PC-3 (cell line): ENCODE measurements at regions not wholly inside any gene's neighbourhood (a gene's known extent, or its start where the extent isn't known, plus 50 kb on each side); places are given as distances from the start of the nearest gene placed in this dataset.

Experiments used
- ATAC-seq: fragments of 200-7000 bp; cut with Tn5 transposase; 2 replicates; pipeline ENCODE4 v1.9.1; 2020; ENCODE audit warnings: mild to moderate bottlenecking, moderate library complexity
- BruUV-seq: library from RNA; stranded (reverse); fragments of 400-500 nt; replicated peaks from 2 replicates; lab custom pipeline; 2021; lab: Mats Ljungman, UMichigan
- CTCF ChIA-PET: fragments of 300-600 bp; sonication (Branson Sonifier 250); formaldehyde crosslinking; loops from one replicate; lab custom pipeline; 2022; ENCODE audit warnings: antibody characterized with exemption; lab: Charles Lee
- POLR2A ChIA-PET: fragments of 300-600 bp; sonication (Branson Sonifier 250); formaldehyde crosslinking; loops from one replicate; lab custom pipeline; 2022; ENCODE audit warnings: antibody characterized with exemption; ENCODE audit not compliant: unreplicated experiment; lab: Charles Lee
- DNase-seq: peaks from one replicate; pipeline ENCODE4 v3.0.0-alpha.2; 2015
- H2AFZ ChIP-seq: fragments of 300-600 bp; sonication (generic); 2 replicates; pipeline ENCODE4 v1.6.0; 2016; ENCODE audit warnings: antibody characterized with exemption, low read length
- H3F3A ChIP-seq: fragments of 300-600 bp; sonication (generic); one replicate; pipeline ENCODE4 v1.6.0; 2017; ENCODE audit warnings: antibody characterized with exemption, low read length, control low read depth, mild to moderate bottlenecking; ENCODE audit not compliant: unreplicated experiment
- H3K27ac ChIP-seq: fragments of 300-600 bp; sonication (generic); 2 replicates; pipeline ENCODE4 v1.5.1; 2016; ENCODE audit warnings: mild to moderate bottlenecking, low read length
- H3K27me3 ChIP-seq: fragments of 300-600 bp; sonication (generic); 2 replicates; pipeline ENCODE4 v1.6.1; 2016; ENCODE audit warnings: low read length, mixed read lengths
- H3K36me3 ChIP-seq: fragments of 300-600 bp; sonication (generic); 2 replicates; pipeline ENCODE4 v1.6.1; 2016; ENCODE audit warnings: low read depth, mixed run types, low read length, mixed read lengths
- H3K4me1 ChIP-seq: fragments of 300-600 bp; sonication (generic); 2 replicates; pipeline ENCODE4 v1.5.1; 2016; ENCODE audit warnings: low read length; ENCODE audit not compliant: insufficient read depth
- H3K4me2 ChIP-seq: fragments of 300-600 bp; sonication (generic); 2 replicates; pipeline ENCODE4 v1.6.0; 2016; ENCODE audit warnings: low read length
- H3K4me3 ChIP-seq: fragments of 300-600 bp; sonication (generic); 2 replicates; pipeline ENCODE4 v1.5.1; 2016; ENCODE audit warnings: mild to moderate bottlenecking, low read length, mixed read lengths
- H3K79me2 ChIP-seq: fragments of 300-600 bp; sonication (generic); 2 replicates; pipeline ENCODE4 v1.6.1; 2017; ENCODE audit warnings: low read length, mixed read lengths
- H3K9ac ChIP-seq: fragments of 300-600 bp; sonication (generic); 2 replicates; pipeline ENCODE4 v1.6.0; 2016; ENCODE audit warnings: mild to moderate bottlenecking, low read length
- H3K9me2 ChIP-seq: fragments of 300-600 bp; sonication (generic); replicated peaks from 2 replicates; pipeline ENCODE4 v1.6.1; 2016; ENCODE audit warnings: mixed run types, low read length, mixed read lengths
- H3K9me3 ChIP-seq: fragments of 300-600 bp; sonication (generic); 2 replicates; pipeline ENCODE4 v1.6.1; 2016; ENCODE audit warnings: low read length, mixed read lengths
- H4K20me1 ChIP-seq: fragments of 300-600 bp; sonication (generic); 2 replicates; pipeline ENCODE4 v1.6.1; 2016; ENCODE audit warnings: low read length, mixed read lengths
- EZH2 ChIP-seq: fragments of 300-600 bp; sonication (generic); IDR thresholded peaks from one replicate; pipeline ENCODE4 v1.6.1; 2017; ENCODE audit warnings: antibody characterized with exemption, mild to moderate bottlenecking, low read length; ENCODE audit not compliant: unreplicated experiment
- EZH2phosphoT487 ChIP-seq: fragments of 300-600 bp; sonication (generic); IDR thresholded peaks from 2 replicates; pipeline ENCODE4 v1.6.1; 2018; ENCODE audit warnings: mild to moderate bottlenecking, antibody characterized with exemption, low read length, borderline replicate concordance
- intact Hi-C: fragments of 100-400 bp; cut with micrococcal nuclease; formaldehyde crosslinking; loops from 2 replicates; pipeline ENCODE4 v1.9.0; 2023
- TF ChIP-seq, protein P1 (sequence below): fragments of 300-600 bp; sonication (generic); conservative IDR thresholded peaks from 2 replicates; pipeline ENCODE4 v1.5.1; 2017; ENCODE audit warnings: antibody characterized with exemption, low read depth, mild to moderate bottlenecking, low read length

DNA sequence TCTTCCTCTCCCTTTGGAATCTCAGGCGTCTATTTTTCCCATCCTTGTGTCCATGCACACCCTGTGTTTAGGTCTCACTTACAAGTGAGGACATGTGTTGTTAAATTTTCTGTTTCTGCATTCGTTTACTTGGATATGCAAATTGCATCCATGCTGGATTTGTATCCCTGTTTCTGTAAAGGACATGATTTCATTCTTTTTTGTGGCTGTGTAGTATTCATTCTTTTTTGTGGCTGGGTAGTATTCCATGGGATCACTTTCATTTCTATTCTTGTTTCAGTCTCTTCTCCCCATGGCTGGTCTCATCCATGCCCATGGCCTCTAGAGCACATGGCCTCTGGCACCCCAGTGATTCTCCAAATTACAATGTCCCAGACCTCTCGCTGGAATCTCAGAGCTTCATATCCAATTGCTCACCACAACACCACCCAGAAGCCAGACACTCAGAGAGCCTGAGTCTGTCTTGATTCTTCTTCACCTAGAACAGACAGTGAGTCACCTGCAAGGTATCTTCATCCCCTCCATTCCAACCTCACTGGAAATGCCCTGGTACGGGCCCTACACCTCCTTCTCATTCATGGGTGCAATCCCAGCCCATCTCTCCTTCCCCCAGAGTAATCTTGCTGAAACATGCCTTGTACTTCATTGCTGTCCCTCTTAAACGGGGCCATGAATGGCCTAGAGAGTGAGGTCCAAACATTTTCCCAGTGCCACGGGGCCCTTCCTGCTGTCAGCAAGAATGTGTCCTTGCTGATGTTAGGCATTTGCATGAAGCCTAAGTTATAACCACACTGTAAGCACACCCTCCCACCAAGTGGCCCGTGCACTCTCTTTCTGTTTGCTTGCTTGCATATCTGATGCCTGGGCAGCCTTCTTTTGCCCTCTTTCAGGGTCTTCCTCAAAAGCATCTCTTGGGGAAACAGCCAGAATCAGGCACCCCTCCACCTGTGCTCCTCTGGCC, 476.2 kb upstream of the TSHZ3 start:
- no peaks in the 10 kb centered on the region for H4K20me1 ChIP-seq
- no peaks in the 10 kb centered on the region for H3K9me2 ChIP-seq
- H3K36me3 ChIP-seq, result no peaks in the 10 kb centered on the region
- no peaks in the 10 kb centered on the region for H3F3A ChIP-seq
- DNase-seq (no peak), ATAC-seq (no peak)
- no TSS peak for BruUV-seq
- H3K4me3 ChIP-seq, result no peak overlapping the region
- no peak overlapping the region for H3K9ac ChIP-seq
- POLR2A ChIA-PET, result no interaction called here
- no peaks in the 10 kb centered on the region for H3K79me2 ChIP-seq
- H3K4me1 ChIP-seq, result no peaks in the 10 kb centered on the region
- H3K9me3 ChIP-seq, result no peaks in the 10 kb centered on the region
- no peak for TF ChIP-seq EZH2
- TF ChIP-seq EZH2phosphoT487, result no peak
- TF ChIP-seq, protein P1, sequence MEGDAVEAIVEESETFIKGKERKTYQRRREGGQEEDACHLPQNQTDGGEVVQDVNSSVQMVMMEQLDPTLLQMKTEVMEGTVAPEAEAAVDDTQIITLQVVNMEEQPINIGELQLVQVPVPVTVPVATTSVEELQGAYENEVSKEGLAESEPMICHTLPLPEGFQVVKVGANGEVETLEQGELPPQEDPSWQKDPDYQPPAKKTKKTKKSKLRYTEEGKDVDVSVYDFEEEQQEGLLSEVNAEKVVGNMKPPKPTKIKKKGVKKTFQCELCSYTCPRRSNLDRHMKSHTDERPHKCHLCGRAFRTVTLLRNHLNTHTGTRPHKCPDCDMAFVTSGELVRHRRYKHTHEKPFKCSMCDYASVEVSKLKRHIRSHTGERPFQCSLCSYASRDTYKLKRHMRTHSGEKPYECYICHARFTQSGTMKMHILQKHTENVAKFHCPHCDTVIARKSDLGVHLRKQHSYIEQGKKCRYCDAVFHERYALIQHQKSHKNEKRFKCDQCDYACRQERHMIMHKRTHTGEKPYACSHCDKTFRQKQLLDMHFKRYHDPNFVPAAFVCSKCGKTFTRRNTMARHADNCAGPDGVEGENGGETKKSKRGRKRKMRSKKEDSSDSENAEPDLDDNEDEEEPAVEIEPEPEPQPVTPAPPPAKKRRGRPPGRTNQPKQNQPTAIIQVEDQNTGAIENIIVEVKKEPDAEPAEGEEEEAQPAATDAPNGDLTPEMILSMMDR, result no peak
- CTCF ChIA-PET, result no interaction called here
- no peak overlapping the region for H3K4me2 ChIP-seq
- no peaks in the 10 kb centered on the region for H3K27me3 ChIP-seq
- no peak overlapping the region for H3K27ac ChIP-seq
- intact Hi-C loops, result no loop called here
- no peak overlapping the region for H2AFZ ChIP-seq

DNA sequence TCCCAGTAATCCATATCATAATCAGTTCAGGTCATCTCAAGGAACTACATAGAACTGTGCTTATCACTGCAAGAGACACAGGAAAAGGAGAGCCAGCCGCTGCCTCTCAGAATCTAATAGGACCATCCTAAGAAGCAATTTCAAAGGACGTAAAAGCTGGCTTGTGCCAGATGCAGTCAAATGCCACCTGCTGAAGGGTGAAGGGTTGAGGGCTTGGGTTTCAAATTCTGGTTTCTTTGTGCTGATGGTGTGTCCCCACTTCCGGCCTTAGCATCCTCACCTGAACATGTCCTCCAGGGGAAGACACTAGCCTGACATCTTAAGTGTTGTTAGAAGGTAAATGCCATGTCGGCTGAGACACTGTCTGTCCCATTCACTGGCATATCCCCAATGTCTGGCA, 477.1 kb upstream of the TSHZ3 start:
- Histone ChIP-seq H3K9me2 (no peaks in the 10 kb centered on the region), H3K79me2 (no peaks in the 10 kb centered on the region), H3K4me2 (no peak overlapping the region), H4K20me1 (no peaks in the 10 kb centered on the region), H3K36me3 (no peaks in the 10 kb centered on the region), H3K9me3 (no peaks in the 10 kb centered on the region), H3K9ac (no peak overlapping the region), H3K27ac (no peak overlapping the region), H3K4me3 (no peak overlapping the region), H3K4me1 (no peaks in the 10 kb centered on the region), H2AFZ (no peak overlapping the region), H3F3A (no peaks in the 10 kb centered on the region), H3K27me3 (no peaks in the 10 kb centered on the region)
- intact Hi-C loops, result no loop called here
- ChIA-PET POLR2A (no interaction called here), CTCF (no interaction called here)
- TF ChIP-seq, protein P1, result no peak
- no peak for TF ChIP-seq EZH2phosphoT487
- no peak for TF ChIP-seq EZH2
- ATAC-seq (no peak), DNase-seq (no peak)
- no TSS peak for BruUV-seq

DNA sequence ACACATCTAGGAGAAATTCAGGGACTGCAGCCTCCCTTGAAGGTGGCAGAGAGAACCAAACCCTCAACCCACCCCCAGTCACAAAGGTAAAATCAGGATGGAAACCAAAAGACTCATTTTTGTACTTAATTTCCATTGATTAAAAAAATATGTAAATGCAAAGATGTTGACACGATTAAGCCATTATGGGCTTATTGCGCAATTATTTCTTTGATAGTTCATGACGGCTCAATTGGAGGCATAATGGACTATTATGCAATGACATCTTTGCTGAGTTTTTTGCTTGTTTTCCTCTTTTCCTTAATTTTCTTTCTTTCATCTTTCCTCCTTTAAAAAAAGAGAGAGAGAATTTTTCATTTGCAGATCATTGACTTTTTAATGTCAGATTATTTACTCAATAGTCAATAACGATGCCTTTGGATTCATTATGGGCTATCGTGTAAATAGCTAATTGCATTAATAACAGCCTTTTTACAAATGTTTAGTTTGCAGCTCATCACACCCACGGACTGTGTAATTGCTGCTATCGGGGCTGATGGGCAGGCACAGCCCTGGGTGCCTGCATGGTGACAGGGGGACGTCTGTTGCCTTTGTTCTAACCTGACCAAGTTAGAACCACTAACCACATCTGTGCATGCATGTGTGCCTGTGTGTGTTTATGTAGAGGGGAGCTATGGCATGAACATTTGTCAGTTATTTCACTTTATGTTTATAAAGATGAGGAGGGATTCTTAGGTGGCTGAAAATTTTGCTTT, 482.4 kb upstream of the TSHZ3 start:
- CTCF ChIA-PET, result no interaction called here

More for the DNA sequence above, 482.4 kb upstream of the TSHZ3 start:
- no peak for TF ChIP-seq EZH2phosphoT487
- no peak for TF ChIP-seq EZH2
- Histone ChIP-seq H3K79me2 (no peaks in the 10 kb centered on the region), H3K4me1 (no peaks in the 10 kb centered on the region), H3K27ac (no peak overlapping the region), H3K9ac (no peak overlapping the region), H3K9me3 (0 out of 2 replicates have a peak, but pooled peaks cover 3% of the 10 kb centered on the region), H3K4me3 (no peak overlapping the region), H2AFZ (no peak overlapping the region), H3K36me3 (no peaks in the 10 kb centered on the region), H4K20me1 (no peaks in the 10 kb centered on the region), H3K4me2 (no peak overlapping the region), H3K9me2 (no peaks in the 10 kb centered on the region), H3K27me3 (no peaks in the 10 kb centered on the region), H3F3A (no peaks in the 10 kb centered on the region)
- POLR2A ChIA-PET, result no interaction called here
- intact Hi-C loops, result no loop called here
- no peak for ATAC-seq
- DNase-seq, result no peak
- no TSS peak for BruUV-seq
